Stimulated activated naive CD8-positive, alpha-beta T cell treated with anti-CD3 and anti-CD28 coated beads, Interleukin-15, amount 100 ng/mL, for 72 hours (primary cell): ENCODE measurements at regions not wholly inside any gene's neighbourhood (a gene's known extent, or its start where the extent isn't known, plus 50 kb on each side); places are given as distances from the start of the nearest gene placed in this dataset.

Experiments
- ATAC-seq: fragments of 150-1000 bp; cut with Tn5 transposase; 2 replicates; pipeline ENCODE4 v1.10.0; 2021; ENCODE audit warnings: mild to moderate bottlenecking, moderate library complexity
- DNase-seq, 2 donors: peaks; one replicate each; pipeline ENCODE4 v3.0.0; 2021 to 2022
- H3K27ac Mint-ChIP-seq, 2 donors: one replicate each; pipeline ENCODE4 v1.8.0; 2022; ENCODE audit warnings: mild to moderate bottlenecking in 2 of 2, mixed read lengths in 2 of 2, moderate library complexity in 2 of 2
- H3K27me3 Mint-ChIP-seq: one replicate; pipeline ENCODE4 v1.8.0; 2022; ENCODE audit warnings: mixed read lengths
- H3K4me1 Mint-ChIP-seq: one replicate; pipeline ENCODE4 v1.8.0; 2022; ENCODE audit warnings: mild to moderate bottlenecking, mixed read lengths
- H3K4me3 Mint-ChIP-seq, 2 donors: one replicate each; pipeline ENCODE4 v1.8.0; 2022; ENCODE audit warnings: mild to moderate bottlenecking in 2 of 2, mixed read lengths in 2 of 2, moderate library complexity in 1 of 2
- H3K9me3 Mint-ChIP-seq, 2 donors: one replicate each; pipeline ENCODE4 v1.8.0; 2022; ENCODE audit warnings: mixed read lengths in 2 of 2

- no peaks in the 10 kb centered on the region for H3K9me3 Mint-ChIP-seq
- no peak overlapping the region for H3K27ac Mint-ChIP-seq
- H3K27me3 Mint-ChIP-seq = no peaks in the 10 kb centered on the region
- no peak for DNase-seq
- no peaks in the 10 kb centered on the region for H3K4me1 Mint-ChIP-seq
- ATAC-seq = no peak
- H3K4me3 Mint-ChIP-seq = no peak overlapping the region
Measured at GRCh38 chr19:31096935-31097545, 252.2 kb downstream of the TSHZ3 start.

DNA sequence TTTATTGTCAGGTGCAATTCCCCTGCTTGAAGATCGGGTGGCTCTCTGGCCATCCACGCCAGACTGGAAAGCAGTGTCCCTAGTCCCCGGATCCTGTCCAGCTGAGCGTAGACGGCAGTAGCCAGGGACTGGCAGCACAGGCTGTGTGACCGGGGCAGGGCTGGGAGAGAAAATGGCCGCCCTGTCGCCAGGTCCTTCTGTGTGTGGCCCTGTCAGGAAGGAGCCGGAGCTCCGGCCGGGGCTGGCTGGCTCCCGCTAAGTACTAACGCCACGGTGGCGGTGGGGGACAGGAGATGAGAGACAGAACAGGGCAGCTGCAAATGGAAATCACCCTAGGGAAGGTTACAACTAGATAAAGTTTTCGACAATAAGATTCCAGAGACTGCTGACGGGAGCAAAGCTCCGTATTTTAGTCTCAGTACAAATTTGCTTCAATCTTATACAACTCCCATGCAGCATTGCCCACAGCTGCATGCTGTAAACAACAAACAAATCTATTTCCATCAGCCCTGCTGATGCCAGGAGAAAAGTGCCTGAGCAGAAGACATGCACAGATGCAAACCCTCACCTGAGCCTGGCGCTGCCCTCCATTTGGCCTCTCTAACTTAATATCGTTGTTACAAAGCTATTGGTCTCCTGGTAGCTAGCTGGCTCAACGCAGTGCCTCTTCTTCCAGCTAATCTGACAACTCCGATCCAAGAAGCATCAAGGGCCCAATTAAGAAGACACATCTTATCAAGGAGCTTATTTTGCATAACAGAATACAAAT lies 253.0 kb downstream of the TSHZ3 start:
- H3K4me3 Mint-ChIP-seq = no peak overlapping the region
- DNase-seq = no peak
- no peaks in the 10 kb centered on the region for H3K9me3 Mint-ChIP-seq
- ATAC-seq = no peak
- H3K4me1 Mint-ChIP-seq = no peaks in the 10 kb centered on the region
- H3K27ac Mint-ChIP-seq = no peak overlapping the region
- H3K27me3 Mint-ChIP-seq = no peaks in the 10 kb centered on the region

DNA sequence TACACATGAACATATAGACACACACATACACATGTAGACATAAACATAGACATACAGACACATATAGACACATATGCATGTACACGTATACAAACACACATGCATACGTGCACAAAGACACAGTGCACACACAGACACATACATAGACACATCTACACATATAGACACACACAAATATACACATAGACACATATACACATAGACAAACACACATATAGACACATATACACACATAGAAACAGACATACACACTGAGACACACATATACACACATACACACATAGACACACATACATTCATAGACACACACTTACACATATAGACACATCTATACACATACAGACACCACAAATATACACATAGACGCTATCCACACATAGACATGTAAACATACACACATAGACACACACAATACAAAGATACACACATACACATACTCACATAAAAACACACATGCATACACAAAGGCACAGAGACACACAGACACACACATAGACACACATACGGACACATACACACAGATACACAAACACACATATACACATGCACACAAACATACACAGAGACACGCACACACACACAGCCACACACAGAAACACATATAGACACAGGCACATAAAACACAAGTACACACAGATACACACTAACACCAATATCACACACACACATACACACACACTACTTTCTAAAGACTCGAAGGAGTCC lies 254.0 kb downstream of the TSHZ3 start:
- peaks cover 4% of the 10 kb centered on the region for H3K27me3 Mint-ChIP-seq
- H3K4me1 Mint-ChIP-seq = no peaks in the 10 kb centered on the region
- H3K4me3 Mint-ChIP-seq = no peak overlapping the region
- no peak overlapping the region for H3K27ac Mint-ChIP-seq
- DNase-seq = no peak
- ATAC-seq = no peak
- H3K9me3 Mint-ChIP-seq = no peaks in the 10 kb centered on the region

GRCh38 chr19:31092274-31092673 lies 257.0 kb downstream of the TSHZ3 start:
- no peaks in the 10 kb centered on the region for H3K9me3 Mint-ChIP-seq
- no peak overlapping the region for H3K4me3 Mint-ChIP-seq
- no peaks in the 10 kb centered on the region for H3K4me1 Mint-ChIP-seq
- no peak overlapping the region for H3K27ac Mint-ChIP-seq
- H3K27me3 Mint-ChIP-seq = peaks cover 8% of the 10 kb centered on the region
- DNase-seq = no peak
- ATAC-seq = no peak

- Mint-ChIP-seq H3K9me3 (no peaks in the 10 kb centered on the region), H3K4me1 (no peaks in the 10 kb centered on the region), H3K27ac (no peak overlapping the region), H3K4me3 (no peak overlapping the region), H3K27me3 (peaks cover 8% of the 10 kb centered on the region)
- no peak for ATAC-seq
- no peak for DNase-seq
Measured at GRCh38 chr19:31089681-31090080, 259.6 kb downstream of the TSHZ3 start.

DNA sequence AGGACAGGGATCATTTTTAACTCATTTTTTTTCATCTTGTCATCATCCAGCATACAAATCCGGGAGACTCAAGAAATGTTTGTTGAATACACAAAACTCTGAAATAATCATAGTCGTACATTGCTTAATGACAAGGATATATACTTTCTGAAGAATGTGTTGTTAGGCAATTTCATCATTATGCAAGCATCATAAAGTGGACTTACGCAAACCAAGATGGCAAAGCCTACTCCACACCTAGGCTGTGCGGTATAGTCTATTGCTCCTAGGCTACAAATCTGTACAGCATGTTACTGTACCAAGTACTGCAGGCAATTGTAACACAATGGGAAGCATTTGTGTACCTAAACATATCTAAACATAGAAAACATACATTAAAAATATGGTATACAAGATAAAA lies 264.1 kb downstream of the TSHZ3 start:
- Mint-ChIP-seq H3K4me1 (no peaks in the 10 kb centered on the region), H3K4me3 (no peak overlapping the region), H3K27ac (no peak overlapping the region), H3K9me3 (no peaks in the 10 kb centered on the region), H3K27me3 (peaks cover 11% of the 10 kb centered on the region)
- ATAC-seq (no peak), DNase-seq (no peak)

DNA sequence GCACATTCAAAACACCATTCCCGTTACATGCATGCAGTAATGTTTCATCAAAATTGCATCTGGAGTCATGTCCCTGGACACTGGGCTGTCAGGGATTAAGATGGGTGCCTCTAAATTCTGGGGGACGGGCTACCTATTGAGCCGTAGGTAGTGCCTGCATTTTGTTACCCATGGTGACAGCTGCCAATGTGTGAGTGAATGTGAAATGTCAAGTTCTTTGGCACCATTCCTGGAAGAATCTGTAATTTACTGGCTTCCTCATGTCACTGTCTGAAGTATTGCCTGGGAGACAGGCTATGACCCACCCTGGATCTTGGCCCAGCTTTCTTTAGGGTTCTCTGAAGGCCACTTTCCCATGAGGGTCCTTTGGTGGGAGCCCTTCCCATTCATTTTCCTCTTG lies 266.1 kb downstream of the TSHZ3 start:
- Mint-ChIP-seq H3K4me1 (no peaks in the 10 kb centered on the region), H3K27ac (no peak overlapping the region), H3K27me3 (peaks cover 19% of the 10 kb centered on the region), H3K9me3 (no peaks in the 10 kb centered on the region), H3K4me3 (no peak overlapping the region)
- no peak for DNase-seq
- ATAC-seq = no peak

GRCh38 chr19:31075146-31075655 lies 274.0 kb downstream of the TSHZ3 start:
- DNase-seq = no peak
- H3K4me1 Mint-ChIP-seq = no peaks in the 10 kb centered on the region
- H3K4me3 Mint-ChIP-seq = no peak overlapping the region
- H3K9me3 Mint-ChIP-seq = no peaks in the 10 kb centered on the region
- H3K27me3 Mint-ChIP-seq = peaks cover 47% of the 10 kb centered on the region
- no peak overlapping the region for H3K27ac Mint-ChIP-seq
- ATAC-seq = no peak

GRCh38 chr19:31074199-31075125 lies 274.8 kb downstream of the TSHZ3 start:
- Mint-ChIP-seq H3K27me3 (peaks cover 46% of the 10 kb centered on the region), H3K9me3 (no peaks in the 10 kb centered on the region), H3K4me1 (no peaks in the 10 kb centered on the region), H3K27ac (no peak overlapping the region), H3K4me3 (no peak overlapping the region)
- DNase-seq (no peak), ATAC-seq (no peak)

DNA sequence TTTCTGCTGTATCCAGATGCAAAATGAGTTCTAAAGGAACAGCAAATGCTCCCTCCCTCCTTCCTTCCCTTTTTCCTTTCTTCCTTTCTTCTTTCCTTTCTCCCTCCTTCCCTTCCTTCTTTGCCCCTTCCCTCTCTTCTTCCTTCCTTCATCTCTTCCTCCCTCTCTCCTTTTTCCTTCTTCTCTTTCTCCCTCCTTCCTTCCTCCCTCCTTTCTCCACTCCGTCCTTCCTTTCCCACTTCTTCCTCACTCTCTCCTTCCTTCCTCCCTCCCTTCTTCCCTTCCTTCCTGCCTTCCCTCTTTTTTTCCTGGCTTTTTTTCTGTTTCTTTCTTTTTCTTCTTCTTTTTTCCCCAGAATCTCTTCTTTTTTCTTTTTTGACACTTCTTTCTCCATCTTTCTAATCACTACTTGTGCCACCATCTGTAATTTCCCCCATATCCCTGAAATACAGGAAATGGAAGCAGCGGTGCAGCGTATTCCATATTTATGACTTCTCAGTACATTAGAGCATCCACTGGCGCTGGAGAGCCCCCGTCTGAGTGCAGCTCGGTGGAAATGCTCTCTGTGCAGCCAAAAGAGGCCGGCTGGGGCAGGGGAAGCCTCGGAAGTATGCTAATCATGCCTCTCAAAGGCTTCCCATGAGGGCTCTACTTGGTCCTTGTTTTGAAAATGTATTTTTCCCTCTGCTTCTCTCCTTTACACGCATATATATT lies 275.6 kb downstream of the TSHZ3 start:
- Mint-ChIP-seq H3K9me3 (no peaks in the 10 kb centered on the region), H3K4me3 (no peak overlapping the region), H3K4me1 (no peaks in the 10 kb centered on the region), H3K27ac (peak overlapping the region in 1 of 2 donors; percentile 25), H3K27me3 (peaks cover 48% of the 10 kb centered on the region)
- ATAC-seq = no peak
- no peak for DNase-seq

DNA sequence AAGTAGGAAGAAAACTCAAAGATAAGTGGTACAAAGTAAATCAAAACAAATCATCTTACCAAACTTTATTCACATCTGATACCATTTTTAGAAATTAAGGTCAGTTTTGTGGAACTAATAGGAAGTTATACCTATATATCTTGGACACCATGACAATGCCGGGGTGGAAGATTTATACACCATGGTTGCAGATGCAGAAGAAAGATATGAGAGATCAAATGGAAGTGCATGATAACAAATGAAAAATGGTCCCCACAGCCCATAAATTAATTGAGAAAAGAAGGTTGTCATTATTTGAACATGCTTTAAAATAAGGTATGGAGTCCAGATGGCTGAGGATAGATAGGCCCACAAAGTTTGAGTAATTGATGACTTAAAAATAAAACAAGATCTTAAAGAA lies 276.8 kb downstream of the TSHZ3 start:
- ATAC-seq = no peak
- Mint-ChIP-seq H3K4me3 (no peak overlapping the region), H3K27me3 (peaks cover 41% of the 10 kb centered on the region)

GRCh38 chr19:31071136-31071855 lies 277.9 kb downstream of the TSHZ3 start:
- Mint-ChIP-seq H3K9me3 (no peaks in the 10 kb centered on the region), H3K4me1 (no peaks in the 10 kb centered on the region), H3K27me3 (peaks cover 41% of the 10 kb centered on the region), H3K4me3 (no peak overlapping the region), H3K27ac (no peak overlapping the region)
- ATAC-seq = no peak
- no peak for DNase-seq

More for the DNA sequence above, 276.8 kb downstream of the TSHZ3 start:
- H3K27ac Mint-ChIP-seq = no peak overlapping the region
- H3K4me1 Mint-ChIP-seq = no peaks in the 10 kb centered on the region
- H3K9me3 Mint-ChIP-seq = no peaks in the 10 kb centered on the region
- DNase-seq = no peak

- no peaks in the 10 kb centered on the region for H3K4me1 Mint-ChIP-seq
Measured at GRCh38 chr19:31070146-31071065, 278.8 kb downstream of the TSHZ3 start.

More at GRCh38 chr19:31070146-31071065, 278.8 kb downstream of the TSHZ3 start:
- H3K4me3 Mint-ChIP-seq = no peak overlapping the region
- no peak for ATAC-seq
- peaks cover 41% of the 10 kb centered on the region for H3K27me3 Mint-ChIP-seq
- no peaks in the 10 kb centered on the region for H3K9me3 Mint-ChIP-seq
- no peak overlapping the region for H3K27ac Mint-ChIP-seq
- DNase-seq = no peak
